ENCODE measurements at regions not wholly inside any gene's neighbourhood (a gene's known extent, or its start where the extent isn't known, plus 50 kb on each side); places are given as distances from the start of the nearest gene placed in this dataset.

- no peak overlapping the region for H3K4me3 ChIP-seq (ENCODE audit: low read depth, low read length)
- no peak for DNase-seq (ENCODE audit: low read depth, low spot score)
- no peak for TF ChIP-seq CTCF (IDR thresholded peaks at IDR 0.05; ENCODE audit: insufficient read depth, low read length, missing control alignments)
- ChIA-PET CTCF (no interaction called here), POLR2A (no interaction called here)
Observed at GRCh38 chr18:71707400-71707799, 836.7 kb downstream of the CBLN2 start.

GRCh38 chr18:71689416-71690160, 854.6 kb downstream of the CBLN2 start:
- no peak for DNase-seq (ENCODE audit: low read depth, low spot score)
- CTCF ChIA-PET = no interaction called here
- POLR2A ChIA-PET = no interaction called here
- H3K4me3 ChIP-seq (ENCODE audit: low read depth, low read length) = no peak overlapping the region
- no peak for TF ChIP-seq CTCF (IDR thresholded peaks at IDR 0.05; ENCODE audit: insufficient read depth, low read length, missing control alignments)

DNA sequence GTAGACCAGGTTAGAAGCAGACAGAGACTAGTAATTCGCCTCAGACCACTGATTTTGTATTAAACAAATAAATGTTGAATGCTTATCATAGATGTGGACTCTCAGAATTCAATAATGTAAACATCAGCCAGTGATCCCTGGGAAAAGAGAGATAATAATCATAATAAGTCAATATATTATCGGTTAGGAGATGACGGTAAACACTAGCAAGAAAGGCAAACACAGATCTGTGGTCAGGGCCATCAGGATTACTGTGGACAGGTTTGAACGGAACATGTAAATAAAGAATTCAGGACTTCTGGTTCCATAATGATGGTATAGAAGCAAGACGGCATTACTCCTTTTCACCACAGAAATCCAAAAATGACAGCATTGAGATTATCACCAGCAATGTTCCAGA, 861.6 kb downstream of the CBLN2 start:
- DNase-seq (ENCODE audit: low read depth, low spot score) = no peak
- no peak overlapping the region for H3K4me3 ChIP-seq (ENCODE audit: low read depth, low read length)
- ChIA-PET CTCF (no interaction called here), POLR2A (no interaction called here)
- no peak for TF ChIP-seq CTCF (IDR thresholded peaks at IDR 0.05; ENCODE audit: insufficient read depth, low read length, missing control alignments)

GRCh38 chr18:71678144-71678543, 866.0 kb downstream of the CBLN2 start:
- no peak overlapping the region for H3K4me3 ChIP-seq (ENCODE audit: low read depth, low read length)
- DNase-seq (ENCODE audit: low read depth, low spot score) = no peak
- CTCF ChIA-PET = no interaction called here
- TF ChIP-seq CTCF (IDR thresholded peaks at IDR 0.05; ENCODE audit: insufficient read depth, low read length, missing control alignments) = no peak
- POLR2A ChIA-PET = no interaction called here

- CTCF ChIA-PET = no interaction called here
- H3K4me3 ChIP-seq (ENCODE audit: low read depth, low read length) = no peak overlapping the region
- POLR2A ChIA-PET = no interaction called here
- TF ChIP-seq CTCF (IDR thresholded peaks at IDR 0.05; ENCODE audit: insufficient read depth, low read length, missing control alignments) = no peak
- no peak for DNase-seq (ENCODE audit: low read depth, low spot score)
Observed at GRCh38 chr18:71673954-71674353, 870.2 kb downstream of the CBLN2 start.

DNA sequence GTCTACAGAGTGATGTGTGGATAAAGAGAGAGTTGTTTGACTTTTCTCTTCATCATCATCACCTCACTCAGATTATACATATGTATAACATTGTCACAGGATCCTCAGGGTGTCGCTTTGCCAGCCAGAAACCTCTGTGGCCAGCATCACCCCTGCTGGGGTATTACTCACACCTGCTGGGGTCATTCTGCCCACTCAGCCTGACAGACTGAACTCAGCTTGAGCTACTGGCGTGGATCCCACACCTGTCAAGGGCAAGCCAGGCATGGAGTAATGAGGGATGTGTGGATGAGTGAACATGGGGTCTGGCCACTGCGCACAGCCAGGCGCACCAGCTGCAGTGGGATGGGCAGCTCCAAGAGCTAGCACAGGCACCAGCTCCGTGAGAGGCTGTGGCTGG, 870.6 kb downstream of the CBLN2 start:
- POLR2A ChIA-PET = no interaction called here
- CTCF ChIA-PET = no interaction called here
- no peak for DNase-seq (ENCODE audit: low read depth, low spot score)

More for the DNA sequence above, 870.6 kb downstream of the CBLN2 start:
- no peak for TF ChIP-seq CTCF (IDR thresholded peaks at IDR 0.05; ENCODE audit: insufficient read depth, low read length, missing control alignments)
- H3K4me3 ChIP-seq (ENCODE audit: low read depth, low read length) = no peak overlapping the region

All from AG04449 (cell line).